ENCODE measurements at regions not wholly inside any gene's neighbourhood (a gene's known extent, or its start where the extent isn't known, plus 50 kb on each side); places are given as distances from the start of the nearest gene placed in this dataset.
A peak's percentile ranks its signal among the peaks of the same experiment; 100 is the strongest.

DNA sequence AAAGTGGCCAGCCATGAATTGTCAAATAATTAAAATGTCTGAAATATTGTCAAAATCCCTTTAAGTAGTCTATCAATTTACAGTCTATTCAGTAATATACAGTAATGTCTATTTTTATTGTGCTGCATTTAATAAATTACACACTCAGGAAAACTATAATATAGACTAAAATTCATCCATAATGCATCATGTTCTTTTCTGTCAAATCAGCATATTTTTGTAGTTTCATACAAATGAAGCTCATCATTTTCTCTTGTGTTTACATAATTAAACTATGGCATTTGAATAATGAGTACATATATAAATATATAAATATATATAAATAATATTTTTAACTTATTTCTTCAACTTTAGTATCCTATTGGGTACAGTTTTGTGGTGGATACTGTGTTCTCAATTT is 868.7 kb upstream of the CHORDC1 start:
- H3K9me3 ChIP-seq = no peaks in the 10 kb centered on the region
- H3K27me3 ChIP-seq = no peaks in the 10 kb centered on the region
- DNase-seq (no peak), ATAC-seq (no peak)
- no peaks in the 10 kb centered on the region for H3K4me1 ChIP-seq
- H3K27ac ChIP-seq = no peak overlapping the region
- in situ Hi-C loops (cut with MboI; ENCODE audit: low sequenced_read_pairs in 4 of 4) (no loop called here), intact Hi-C loops (cut with DNase I; ENCODE audit: low total_unique reads) (no loop called here)
- no peak for TF ChIP-seq CTCF (IDR thresholded peaks at IDR 0.05 in 4 of 5, conservative IDR thresholded peaks at IDR 0.05 in 1 of 5)
- TF ChIP-seq POLR2A (IDR thresholded peaks at IDR 0.05) = no peak
- H3K4me3 ChIP-seq = no peak overlapping the region
- H3K36me3 ChIP-seq = no peaks in the 10 kb centered on the region

GRCh38 chr11:91086028-91086427 is 863.2 kb upstream of the CHORDC1 start:
- DNase-seq = no peak
- ATAC-seq = no peak
- TF ChIP-seq CTCF (IDR thresholded peaks at IDR 0.05 in 4 of 5, conservative IDR thresholded peaks at IDR 0.05 in 1 of 5) (no peak), POLR2A (IDR thresholded peaks at IDR 0.05) (no peak)
- no peaks in the 10 kb centered on the region for H3K4me1 ChIP-seq
- no peaks in the 10 kb centered on the region for H3K9me3 ChIP-seq
- H3K27ac ChIP-seq = no peak overlapping the region
- no peaks in the 10 kb centered on the region for H3K36me3 ChIP-seq
- intact Hi-C loops (cut with DNase I; ENCODE audit: low total_unique reads) (no loop called here), in situ Hi-C loops (cut with MboI; ENCODE audit: low sequenced_read_pairs in 4 of 4) (no loop called here)
- H3K4me3 ChIP-seq = no peak overlapping the region
- H3K27me3 ChIP-seq = no peaks in the 10 kb centered on the region

DNA sequence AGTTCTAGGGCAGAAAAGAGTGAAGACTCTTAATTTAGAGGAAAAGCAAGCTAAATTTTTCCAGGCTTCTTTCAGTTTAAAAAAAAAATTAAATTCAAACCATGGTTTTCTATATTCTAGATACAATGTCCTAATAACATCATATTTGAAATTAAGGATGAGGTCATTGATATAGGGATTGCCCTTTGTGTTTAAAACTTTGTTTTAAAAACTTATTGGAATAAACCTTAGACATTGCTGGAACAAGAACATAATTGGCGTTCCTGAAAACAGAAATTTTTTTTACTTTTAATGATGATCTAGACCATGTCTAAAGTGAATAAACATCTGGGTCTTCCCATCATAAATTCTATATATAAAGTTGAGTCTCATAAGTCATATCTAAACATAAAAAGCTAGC is 859.4 kb upstream of the CHORDC1 start:
- H3K9me3 ChIP-seq = no peaks in the 10 kb centered on the region
- H3K36me3 ChIP-seq = no peaks in the 10 kb centered on the region
- no peak overlapping the region for H3K27ac ChIP-seq
- DNase-seq (no peak), ATAC-seq (no peak)
- H3K27me3 ChIP-seq = no peaks in the 10 kb centered on the region
- no peak overlapping the region for H3K4me3 ChIP-seq
- H3K4me1 ChIP-seq = no peaks in the 10 kb centered on the region
- in situ Hi-C loops (cut with MboI; ENCODE audit: low sequenced_read_pairs in 4 of 4) (no loop called here), intact Hi-C loops (cut with DNase I; ENCODE audit: low total_unique reads) (no loop called here)
- no peak for TF ChIP-seq POLR2A (IDR thresholded peaks at IDR 0.05)
- TF ChIP-seq CTCF (IDR thresholded peaks at IDR 0.05 in 4 of 5, conservative IDR thresholded peaks at IDR 0.05 in 1 of 5) = no peak

DNA sequence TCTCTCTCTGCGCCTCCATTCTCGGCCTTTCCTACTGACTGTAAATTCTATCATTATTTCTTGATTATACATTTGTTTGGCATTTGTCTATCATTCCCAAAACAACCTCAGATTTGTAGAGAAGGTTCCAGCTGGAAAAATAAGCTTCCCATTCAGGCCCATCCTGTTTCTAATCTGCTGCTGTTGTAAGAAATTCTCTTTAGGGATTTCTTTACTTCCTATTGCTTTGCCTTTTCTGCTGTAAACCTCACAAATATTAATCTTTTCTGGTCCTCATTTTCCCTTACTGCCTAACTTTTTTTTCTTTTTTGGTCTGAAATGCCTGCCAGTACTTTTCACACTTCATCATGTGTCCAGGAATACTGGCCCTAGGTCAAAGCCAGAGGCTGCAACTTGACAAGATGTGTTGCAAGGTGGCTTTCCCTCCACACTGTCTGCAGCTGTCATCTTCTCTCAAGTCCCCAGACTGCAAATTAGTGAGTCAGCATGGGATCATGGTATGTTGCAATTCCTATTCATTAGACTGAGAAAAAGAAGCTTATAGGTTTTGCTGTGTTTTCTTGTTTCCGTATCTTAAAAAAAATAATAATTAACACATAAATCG is 858.7 kb upstream of the CHORDC1 start:
- peak; percentile 44 to 63 for DNase-seq
- Histone ChIP-seq H3K4me3 (no peak overlapping the region), H3K36me3 (no peaks in the 10 kb centered on the region), H3K27me3 (no peaks in the 10 kb centered on the region), H3K27ac (no peak overlapping the region), H3K9me3 (no peaks in the 10 kb centered on the region), H3K4me1 (no peaks in the 10 kb centered on the region)
- intact Hi-C loops (cut with DNase I; ENCODE audit: low total_unique reads) = no loop called here
- TF ChIP-seq CTCF (IDR thresholded peaks at IDR 0.05 in 4 of 5, conservative IDR thresholded peaks at IDR 0.05 in 1 of 5) = no peak
- peak; percentile 89 to 92 for ATAC-seq
- in situ Hi-C loops (cut with MboI; ENCODE audit: low sequenced_read_pairs in 4 of 4) = no loop called here

GRCh38 chr11:91078221-91078620 is 855.4 kb upstream of the CHORDC1 start:
- Histone ChIP-seq H3K27me3 (no peaks in the 10 kb centered on the region), H3K9me3 (no peaks in the 10 kb centered on the region), H3K36me3 (no peaks in the 10 kb centered on the region), H3K4me1 (no peaks in the 10 kb centered on the region), H3K27ac (no peak overlapping the region), H3K4me3 (no peak overlapping the region)
- in situ Hi-C loops (cut with MboI; ENCODE audit: low sequenced_read_pairs in 4 of 4) (no loop called here), intact Hi-C loops (cut with DNase I; ENCODE audit: low total_unique reads) (no loop called here)
- no peak for ATAC-seq
- TF ChIP-seq POLR2A (IDR thresholded peaks at IDR 0.05) (no peak), CTCF (IDR thresholded peaks at IDR 0.05 in 4 of 5, conservative IDR thresholded peaks at IDR 0.05 in 1 of 5) (no peak)
- DNase-seq = no peak
